ENCODE measurements at regions not wholly inside any gene's neighbourhood (a gene's known extent, or its start where the extent isn't known, plus 50 kb on each side); places are given as distances from the start of the nearest gene placed in this dataset.

DNA sequence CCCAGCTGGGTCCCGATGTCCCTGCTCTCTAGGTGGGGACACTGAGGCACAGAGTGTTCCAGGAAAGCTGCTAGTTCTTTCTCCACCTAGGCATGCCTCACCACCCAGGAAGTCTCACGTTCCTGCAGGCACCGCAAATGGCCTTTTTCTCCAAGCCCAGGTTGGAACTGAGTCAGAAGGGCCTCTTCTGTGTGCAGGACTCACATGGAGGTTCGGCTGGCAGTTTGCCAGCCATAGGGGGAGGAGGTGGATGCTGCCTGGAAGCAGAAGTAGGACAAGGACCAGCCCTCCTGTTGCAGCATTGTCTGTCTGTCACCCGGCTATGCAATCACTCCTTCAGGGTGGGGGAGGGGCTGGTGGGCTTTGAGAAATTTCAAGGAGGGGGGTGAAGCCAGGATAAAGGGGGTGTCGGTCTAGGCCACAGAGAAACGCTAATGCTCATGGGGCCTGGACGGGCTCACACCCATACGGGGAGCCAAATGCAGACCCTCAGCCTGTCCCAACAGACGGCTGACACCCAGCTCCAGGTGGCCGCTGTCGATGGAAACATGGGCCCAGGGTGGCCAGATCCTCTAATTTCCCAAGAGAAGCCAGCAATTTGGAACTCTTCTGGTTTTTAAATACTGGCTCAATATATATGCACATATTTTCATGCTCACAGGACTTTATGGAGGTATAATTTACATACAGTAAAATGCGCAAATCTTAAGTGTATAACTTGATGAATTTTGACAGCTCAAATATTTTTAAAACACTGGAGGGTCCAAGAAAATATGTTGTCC, 120.5 kb downstream of the PHETA1 start:
- TF ChIP-seq SP1 (IDR thresholded peaks at IDR 0.05) (no peak), FOXM1 (IDR thresholded peaks at IDR 0.05; ENCODE audit: borderline replicate concordance) (no peak), BHLHE40 (IDR thresholded peaks at IDR 0.05; ENCODE audit: borderline replicate concordance) (no peak), SUZ12 (IDR thresholded peaks at IDR 0.05) (no peak), NFRKB (IDR thresholded peaks at IDR 0.05) (no peak), TARDBP (IDR thresholded peaks at IDR 0.05) (no peak), PKNOX1 (IDR thresholded peaks at IDR 0.05) (no peak), ZNF384 (IDR thresholded peaks at IDR 0.05) (no peak), FOXK2 (IDR thresholded peaks at IDR 0.05) (no peak), LEF1 (IDR thresholded peaks at IDR 0.05; ENCODE audit: borderline replicate concordance) (no peak), HDGF (IDR thresholded peaks at IDR 0.05; ENCODE audit: borderline replicate concordance) (no peak), FOXA1 (IDR thresholded peaks at IDR 0.05) (no peak)
